ENCODE measurements at regions not wholly inside any gene's neighbourhood (a gene's known extent, or its start where the extent isn't known, plus 50 kb on each side); places are given as distances from the start of the nearest gene placed in this dataset.
A peak's percentile ranks its signal among the peaks of the same experiment; 100 is the strongest.

DNA sequence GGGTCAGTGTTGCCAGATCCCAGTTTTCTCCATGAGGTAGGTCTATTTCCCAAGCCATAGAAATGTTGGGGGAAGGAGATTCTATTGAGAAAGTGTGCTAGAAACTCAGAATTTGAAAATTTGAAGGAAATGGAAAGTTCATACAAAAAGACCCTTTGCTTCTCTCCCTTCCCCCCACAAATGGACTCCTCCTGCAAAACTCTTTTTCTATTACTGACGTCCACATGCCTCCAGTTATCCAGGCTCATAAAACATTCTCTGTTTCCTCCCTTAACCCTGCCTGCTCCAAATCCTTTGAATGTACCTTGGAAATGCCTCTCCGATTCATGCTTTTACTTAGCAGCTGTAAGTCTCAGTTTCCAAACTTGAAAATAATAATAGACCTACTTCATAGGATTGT is 237.5 kb upstream of the TNP1 start (continued):
- TF ChIP-seq, protein P1, sequence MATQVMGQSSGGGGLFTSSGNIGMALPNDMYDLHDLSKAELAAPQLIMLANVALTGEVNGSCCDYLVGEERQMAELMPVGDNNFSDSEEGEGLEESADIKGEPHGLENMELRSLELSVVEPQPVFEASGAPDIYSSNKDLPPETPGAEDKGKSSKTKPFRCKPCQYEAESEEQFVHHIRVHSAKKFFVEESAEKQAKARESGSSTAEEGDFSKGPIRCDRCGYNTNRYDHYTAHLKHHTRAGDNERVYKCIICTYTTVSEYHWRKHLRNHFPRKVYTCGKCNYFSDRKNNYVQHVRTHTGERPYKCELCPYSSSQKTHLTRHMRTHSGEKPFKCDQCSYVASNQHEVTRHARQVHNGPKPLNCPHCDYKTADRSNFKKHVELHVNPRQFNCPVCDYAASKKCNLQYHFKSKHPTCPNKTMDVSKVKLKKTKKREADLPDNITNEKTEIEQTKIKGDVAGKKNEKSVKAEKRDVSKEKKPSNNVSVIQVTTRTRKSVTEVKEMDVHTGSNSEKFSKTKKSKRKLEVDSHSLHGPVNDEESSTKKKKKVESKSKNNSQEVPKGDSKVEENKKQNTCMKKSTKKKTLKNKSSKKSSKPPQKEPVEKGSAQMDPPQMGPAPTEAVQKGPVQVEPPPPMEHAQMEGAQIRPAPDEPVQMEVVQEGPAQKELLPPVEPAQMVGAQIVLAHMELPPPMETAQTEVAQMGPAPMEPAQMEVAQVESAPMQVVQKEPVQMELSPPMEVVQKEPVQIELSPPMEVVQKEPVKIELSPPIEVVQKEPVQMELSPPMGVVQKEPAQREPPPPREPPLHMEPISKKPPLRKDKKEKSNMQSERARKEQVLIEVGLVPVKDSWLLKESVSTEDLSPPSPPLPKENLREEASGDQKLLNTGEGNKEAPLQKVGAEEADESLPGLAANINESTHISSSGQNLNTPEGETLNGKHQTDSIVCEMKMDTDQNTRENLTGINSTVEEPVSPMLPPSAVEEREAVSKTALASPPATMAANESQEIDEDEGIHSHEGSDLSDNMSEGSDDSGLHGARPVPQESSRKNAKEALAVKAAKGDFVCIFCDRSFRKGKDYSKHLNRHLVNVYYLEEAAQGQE (IDR thresholded peaks at IDR 0.05; ENCODE audit: low read depth, low read length): no peak
- TF ChIP-seq, protein P2, sequence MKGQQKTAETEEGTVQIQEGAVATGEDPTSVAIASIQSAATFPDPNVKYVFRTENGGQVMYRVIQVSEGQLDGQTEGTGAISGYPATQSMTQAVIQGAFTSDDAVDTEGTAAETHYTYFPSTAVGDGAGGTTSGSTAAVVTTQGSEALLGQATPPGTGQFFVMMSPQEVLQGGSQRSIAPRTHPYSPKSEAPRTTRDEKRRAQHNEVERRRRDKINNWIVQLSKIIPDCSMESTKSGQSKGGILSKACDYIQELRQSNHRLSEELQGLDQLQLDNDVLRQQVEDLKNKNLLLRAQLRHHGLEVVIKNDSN (IDR thresholded peaks at IDR 0.05; ENCODE audit: borderline replicate concordance, low read depth): no peak

DNA sequence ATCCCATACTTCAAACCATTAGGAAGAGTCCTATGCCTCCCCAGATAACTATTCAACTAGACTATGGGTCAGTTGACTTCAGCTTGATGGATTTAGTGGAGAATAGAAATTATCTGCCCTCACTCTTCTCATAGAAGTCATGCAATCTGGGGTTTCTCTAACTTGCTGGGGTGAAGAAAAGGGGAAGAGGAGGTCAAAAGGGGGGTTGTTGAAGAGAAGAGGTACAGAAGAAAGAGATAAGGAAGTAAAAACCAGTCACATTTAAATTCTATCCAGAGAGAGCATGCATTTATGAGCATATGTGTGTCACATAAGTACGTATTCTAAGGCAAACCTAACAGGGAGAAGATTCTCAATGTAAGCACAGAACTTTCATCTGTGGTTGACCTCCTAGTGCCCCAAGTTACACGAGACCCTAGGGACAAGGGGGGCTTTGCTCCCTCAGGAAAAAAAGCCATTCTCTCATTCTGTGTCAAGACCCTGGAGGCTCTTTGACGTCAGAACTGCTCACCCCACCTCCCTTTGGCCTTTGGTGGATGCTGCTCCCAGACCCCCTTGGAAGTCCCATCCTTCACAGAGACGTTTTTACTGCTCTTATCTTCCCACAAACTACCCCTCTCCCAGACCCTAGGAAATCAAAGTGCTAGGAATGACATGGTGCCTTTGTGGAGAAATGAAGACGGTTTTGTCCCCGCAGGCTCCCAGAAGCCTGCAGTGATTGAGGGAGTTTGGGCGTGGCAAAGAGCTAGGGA is 236.8 kb upstream of the TNP1 start:
- Histone ChIP-seq H3K4me2 (no peak overlapping the region), H3K27ac (ENCODE audit: low read depth in 2 of 2, low read length in 1 of 2) (no peak overlapping the region), H2AFZ (ENCODE audit: low read depth) (no peak overlapping the region), H3K27me3 (ENCODE audit: insufficient read depth) (no peaks in the 10 kb centered on the region), H4K20me1 (ENCODE audit: insufficient read depth) (no peaks in the 10 kb centered on the region), H3K9ac (no peak overlapping the region), H3F3A (replicated peaks; ENCODE audit: insufficient read depth) (no peaks in the 10 kb centered on the region), H3K9me3 (no peaks in the 10 kb centered on the region), H3K4me3 (ENCODE audit: low read depth in 2 of 2, low read length in 1 of 2) (no peak overlapping the region), H3K4me1 (ENCODE audit: control insufficient read depth in 1 of 2, insufficient read depth in 2 of 2, low read depth in 1 of 2, low read length in 1 of 2) (no peaks in the 10 kb centered on the region; a peak in 1 of 4 replicates), H3K9me2 (no peaks in the 10 kb centered on the region), H3K36me3 (replicated peaks in 1 of 2; ENCODE audit: control insufficient read depth in 1 of 2, insufficient read depth in 2 of 2, low read length in 1 of 2) (no peaks in the 10 kb centered on the region), H3K79me2 (ENCODE audit: insufficient read depth) (no peaks in the 10 kb centered on the region)
- ChIA-PET POLR2A (interaction anchor here (0.7 kb wide), 1 partner anchor 366 kb away, joined by 3 read pairs; no protein-coding TSS in a partner anchor), CTCF (interaction anchor here (0.6 kb wide), 1 partner anchor 398 kb away, joined by 3 read pairs; no protein-coding TSS in a partner anchor)
- WGBS (ENCODE audit: low lambda C conversion rate): 75% methylated on average over 7 of the region's 7 CpGs
- no peak for TF ChIP-seq SIN3A (IDR thresholded peaks at IDR 0.05; ENCODE audit: borderline replicate concordance, low read depth, low read length)
- DNase-seq: no peak

DNA sequence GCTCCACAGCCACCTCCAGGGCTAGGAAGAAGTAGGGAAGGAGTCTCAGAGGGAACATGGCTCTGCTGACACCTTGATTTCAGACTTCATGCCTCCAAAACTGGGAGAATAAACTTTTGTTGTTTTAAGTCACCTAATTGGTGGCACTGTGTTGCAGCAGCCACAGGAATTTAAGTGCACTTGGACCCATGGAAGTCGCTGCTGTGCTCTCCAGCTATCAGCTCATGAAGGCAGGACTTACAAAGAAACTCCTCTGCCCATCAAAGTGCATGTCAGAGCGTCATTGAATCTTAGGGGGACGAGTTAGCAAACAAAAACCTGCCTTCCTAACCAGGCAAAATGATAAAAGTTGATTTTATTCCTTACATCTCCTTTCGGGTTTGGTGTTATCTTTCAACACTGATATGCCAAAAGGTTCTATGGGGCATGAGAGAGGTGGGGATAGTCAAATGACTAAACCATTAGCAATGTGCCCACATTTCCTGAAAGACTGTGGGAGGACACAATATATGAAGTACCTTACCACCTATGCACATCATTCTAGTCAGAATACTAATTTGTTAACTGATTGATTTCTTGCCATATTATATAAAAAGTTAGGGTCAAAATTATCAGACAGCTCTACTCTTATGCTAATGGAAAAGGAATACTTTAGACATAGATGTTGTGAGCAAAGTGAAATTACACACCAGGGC is 235.8 kb upstream of the TNP1 start:
- Histone ChIP-seq H3K27me3 (ENCODE audit: insufficient read depth) (no peaks in the 10 kb centered on the region), H3K9ac (no peak overlapping the region), H3F3A (replicated peaks; ENCODE audit: insufficient read depth) (no peaks in the 10 kb centered on the region), H3K36me3 (replicated peaks in 1 of 2; ENCODE audit: control insufficient read depth in 1 of 2, insufficient read depth in 2 of 2, low read length in 1 of 2) (no peaks in the 10 kb centered on the region), H4K20me1 (ENCODE audit: insufficient read depth) (no peaks in the 10 kb centered on the region), H3K4me3 (ENCODE audit: low read depth in 2 of 2, low read length in 1 of 2) (no peak overlapping the region), H3K4me2 (no peak overlapping the region), H3K27ac (ENCODE audit: low read depth in 2 of 2, low read length in 1 of 2) (no peak overlapping the region), H2AFZ (ENCODE audit: low read depth) (0 out of 2 replicates have a peak overlapping the region, but pooled peaks have one; percentile 5), H3K9me2 (no peaks in the 10 kb centered on the region), H3K4me1 (ENCODE audit: control insufficient read depth in 1 of 2, insufficient read depth in 2 of 2, low read depth in 1 of 2, low read length in 1 of 2) (no peaks in the 10 kb centered on the region; a peak in 1 of 4 replicates), H3K79me2 (ENCODE audit: insufficient read depth) (no peaks in the 10 kb centered on the region), H3K9me3 (no peaks in the 10 kb centered on the region)
- POLR2A ChIA-PET: interaction anchor here (0.7 kb wide), 1 partner anchor 365 kb away, joined by 3 read pairs; no protein-coding TSS in a partner anchor
- TF ChIP-seq, protein P2 (IDR thresholded peaks at IDR 0.05; ENCODE audit: borderline replicate concordance, low read depth): no peak
- TF ChIP-seq, protein P3, sequence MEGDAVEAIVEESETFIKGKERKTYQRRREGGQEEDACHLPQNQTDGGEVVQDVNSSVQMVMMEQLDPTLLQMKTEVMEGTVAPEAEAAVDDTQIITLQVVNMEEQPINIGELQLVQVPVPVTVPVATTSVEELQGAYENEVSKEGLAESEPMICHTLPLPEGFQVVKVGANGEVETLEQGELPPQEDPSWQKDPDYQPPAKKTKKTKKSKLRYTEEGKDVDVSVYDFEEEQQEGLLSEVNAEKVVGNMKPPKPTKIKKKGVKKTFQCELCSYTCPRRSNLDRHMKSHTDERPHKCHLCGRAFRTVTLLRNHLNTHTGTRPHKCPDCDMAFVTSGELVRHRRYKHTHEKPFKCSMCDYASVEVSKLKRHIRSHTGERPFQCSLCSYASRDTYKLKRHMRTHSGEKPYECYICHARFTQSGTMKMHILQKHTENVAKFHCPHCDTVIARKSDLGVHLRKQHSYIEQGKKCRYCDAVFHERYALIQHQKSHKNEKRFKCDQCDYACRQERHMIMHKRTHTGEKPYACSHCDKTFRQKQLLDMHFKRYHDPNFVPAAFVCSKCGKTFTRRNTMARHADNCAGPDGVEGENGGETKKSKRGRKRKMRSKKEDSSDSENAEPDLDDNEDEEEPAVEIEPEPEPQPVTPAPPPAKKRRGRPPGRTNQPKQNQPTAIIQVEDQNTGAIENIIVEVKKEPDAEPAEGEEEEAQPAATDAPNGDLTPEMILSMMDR (IDR thresholded peaks at IDR 0.05): no peak
- TF ChIP-seq TEAD4 (IDR thresholded peaks at IDR 0.05; ENCODE audit: borderline replicate concordance, insufficient read depth) (no peak), SMC3 (IDR thresholded peaks at IDR 0.05; ENCODE audit: low read depth, low read length) (no peak)
- no peak for DNase-seq
- 53% methylated on average over 4 of the region's 4 CpGs for WGBS (ENCODE audit: low lambda C conversion rate)
- CTCF ChIA-PET: interaction anchor here (0.6 kb wide), 1 partner anchor 397 kb away, joined by 3 read pairs; no protein-coding TSS in a partner anchor
